IMR-90 (cell line): ENCODE measurements at regions not wholly inside any gene's neighbourhood (a gene's known extent, or its start where the extent isn't known, plus 50 kb on each side); places are given as distances from the start of the nearest gene placed in this dataset.

Experiments used
- ATAC-seq: fragments of 200-7000 bp; cut with Tn5 transposase; 2 replicates; pipeline ENCODE4 v1.9.1; 2020; ENCODE audit warnings: low read depth, mild to moderate bottlenecking, moderate library complexity
- BruUV-seq: library from RNA; stranded (reverse); fragments of 400-500 nt; replicated peaks from 2 replicates; lab custom pipeline; 2021; lab: Mats Ljungman, UMichigan
- CTCF ChIA-PET: fragments of 300-600 bp; formaldehyde crosslinking; extraction: SDS; loops from one replicate; lab custom pipeline; 2021; ENCODE audit warnings: antibody characterized with exemption; lab: Yijun Ruan, JAX
- POLR2A ChIA-PET: fragments of 300-600 bp; sonication (Branson Sonifier 250); formaldehyde crosslinking; loops from one replicate; lab custom pipeline; 2022; ENCODE audit warnings: antibody characterized with exemption; ENCODE audit not compliant: unreplicated experiment; lab: Charles Lee
- DNase-seq: peaks from one replicate; pipeline ENCODE4 v3.0.0; 2013
- H2AFZ ChIP-seq: replicated peaks from 2 replicates; pipeline ENCODE3; 2013; ENCODE audit warnings: low read length, mild to moderate bottlenecking; ENCODE audit not compliant: poor library complexity
- H2AK5ac ChIP-seq: 2 replicates; pipeline ENCODE4 v1.6.1; 2013; ENCODE audit warnings: low read depth, low read length, inconsistent platforms
- H2AK9ac ChIP-seq: replicated peaks from 2 replicates; pipeline ENCODE3; 2013; ENCODE audit warnings: mild to moderate bottlenecking, low read depth, low read length, moderate library complexity; ENCODE audit not compliant: poor library complexity
- H2BK120ac ChIP-seq: 2 replicates; pipeline ENCODE4 v1.6.1; 2013; ENCODE audit warnings: low read depth, low read length, inconsistent platforms
- H2BK15ac ChIP-seq: 3 replicates; pipeline ENCODE4 v1.6.1; 2013; ENCODE audit warnings: low read depth, low read length, inconsistent platforms
- H2BK20ac ChIP-seq: 2 replicates; pipeline ENCODE4 v1.6.1; 2013; ENCODE audit warnings: low read depth, mild to moderate bottlenecking, inconsistent platforms, low read length, moderate library complexity
- H2BK5ac ChIP-seq: 2 replicates; pipeline ENCODE4 v1.6.1; 2013; ENCODE audit warnings: mild to moderate bottlenecking, low read depth, low read length, inconsistent platforms; ENCODE audit not compliant: poor library complexity, severe bottlenecking
- H3K14ac ChIP-seq: replicated peaks from 2 replicates; pipeline ENCODE4 v1.6.1; 2013; ENCODE audit warnings: low read depth, low read length, inconsistent platforms
- H3K18ac ChIP-seq: 2 replicates; pipeline ENCODE4 v1.6.1; 2013; ENCODE audit warnings: low read depth, low read length, control low read depth
- H3K23ac ChIP-seq: 2 replicates; pipeline ENCODE4 v1.6.1; 2013; ENCODE audit warnings: low read depth, low read length, inconsistent platforms
- H3K27ac ChIP-seq: 2 replicates; pipeline ENCODE4 v1.5.1; 2013; ENCODE audit warnings: mild to moderate bottlenecking, control low read depth, low read length; ENCODE audit not compliant: insufficient read depth
- H3K27me3 ChIP-seq: 2 replicates; pipeline ENCODE4 v1.6.1; 2013; ENCODE audit warnings: low read length; ENCODE audit not compliant: control insufficient read depth, insufficient read depth
- H3K36me3 ChIP-seq: 2 replicates; pipeline ENCODE4 v1.6.1; 2013; ENCODE audit warnings: low read length, mixed read lengths; ENCODE audit not compliant: control insufficient read depth, insufficient read depth
- H3K4ac ChIP-seq: 2 replicates; pipeline ENCODE4 v1.6.1; 2013; ENCODE audit warnings: low read depth, low read length, inconsistent platforms
- H3K4me1 ChIP-seq: 2 replicates; pipeline ENCODE4 v1.6.1; 2013; ENCODE audit warnings: low read length, mixed read lengths; ENCODE audit not compliant: control insufficient read depth, insufficient read depth
- H3K4me2 ChIP-seq: 2 replicates; pipeline ENCODE4 v1.6.1; 2013; ENCODE audit warnings: low read depth, mild to moderate bottlenecking, control low read depth, low read length, moderate library complexity
- H3K4me3 ChIP-seq: 2 replicates; pipeline ENCODE4 v1.5.1; 2013; ENCODE audit warnings: low read depth, mild to moderate bottlenecking, control low read depth, low read length, moderate library complexity; ENCODE audit not compliant: insufficient read depth
- H3K56ac ChIP-seq: 2 replicates; pipeline ENCODE4 v1.6.1; 2013; ENCODE audit warnings: low read length, inconsistent platforms; ENCODE audit not compliant: insufficient read depth; ENCODE audit errors: extremely low read depth
- H3K79me1 ChIP-seq, 2 experiments: 2 replicates each; pipeline ENCODE4 v1.6.1; 2013; ENCODE audit warnings: low read length in 2 of 2, inconsistent platforms in 1 of 2, low read depth in 1 of 2
- H3K9ac ChIP-seq: 2 replicates; pipeline ENCODE4 v1.6.1; 2013; ENCODE audit warnings: low read depth, low read length, control low read depth
- H3K9me1 ChIP-seq: 2 replicates; pipeline ENCODE4 v1.6.1; 2013; ENCODE audit warnings: low read length, inconsistent platforms; ENCODE audit not compliant: insufficient read depth
- H3K9me3 ChIP-seq: 2 replicates; pipeline ENCODE4 v1.6.1; 2013; ENCODE audit warnings: low read length; ENCODE audit not compliant: control insufficient read depth, insufficient read depth
- H4K20me1 ChIP-seq: 2 replicates; pipeline ENCODE4 v1.6.1; 2013; ENCODE audit warnings: low read length, inconsistent platforms; ENCODE audit not compliant: insufficient read depth
- H4K5ac ChIP-seq: 2 replicates; pipeline ENCODE4 v1.6.1; 2013; ENCODE audit warnings: mild to moderate bottlenecking, low read depth, low read length, control low read depth
- H4K8ac ChIP-seq, 2 experiments: 2 replicates each; pipeline ENCODE4 v1.6.1; 2013; ENCODE audit warnings: low read depth in 2 of 2, low read length in 2 of 2, control low read depth in 1 of 2, inconsistent platforms in 1 of 2
- H4K91ac ChIP-seq: 2 replicates; pipeline ENCODE4 v1.6.1; 2013; ENCODE audit warnings: low read depth, low read length, inconsistent platforms; ENCODE audit not compliant: insufficient read depth
- MAFK ChIP-seq: IDR thresholded peaks from 2 replicates; pipeline ENCODE4 v1.6.1; 2012; ENCODE audit warnings: low read depth, low read length, improper control_type of control experiment
- MAZ ChIP-seq: IDR thresholded peaks from 2 replicates; pipeline ENCODE4 v1.6.1; 2012; ENCODE audit warnings: low read depth, mild to moderate bottlenecking, low read length, improper control_type of control experiment, moderate library complexity, borderline replicate concordance
- WGBS, 2 experiments: methylation state at CpG; one replicate each; pipeline versions ENCODE4 v1.1.5 to v1.1.7; 2013; ENCODE audit warnings: missing lambda C conversion rate in 2 of 2; ENCODE audit not compliant: insufficient read length in 1 of 2; ENCODE audit errors: extremely low coverage in 2 of 2; 5-methylcytosine and 5-hydroxymethylcytosine counted together
- dilution Hi-C: fragments of 300-500 bp; cut with HindIII; formaldehyde crosslinking; loops from one replicate; pipeline ENCODE4 v1.14.3; 2018; ENCODE audit warnings: low sequenced_read_pairs; ENCODE audit not compliant: unreplicated experiment
- in situ Hi-C: fragments of 300-500 bp; cut with MboI; formaldehyde crosslinking; loops from 3 replicates; pipeline ENCODE4 v1.14.3; 2019; ENCODE audit warnings: low sequenced_read_pairs, inconsistent platforms, mixed read lengths
- intact Hi-C: fragments of 100-400 bp; cut with micrococcal nuclease; formaldehyde crosslinking; loops from 2 replicates; pipeline ENCODE4 v1.10.0; 2022

GRCh38 chr6:102562713-102563112 is 1169.2 kb downstream of the GRIK2 start:
- in situ Hi-C loops (no loop called here), intact Hi-C loops (no loop called here), dilution Hi-C loops (no loop called here)
- no peak overlapping the region for H3K18ac ChIP-seq
- no peaks in the 10 kb centered on the region for H3K4me1 ChIP-seq
- CTCF ChIA-PET = no interaction called here
- no peak overlapping the region for H4K91ac ChIP-seq
- H3K9ac ChIP-seq = no peak overlapping the region
- H4K8ac ChIP-seq = no peak overlapping the region
- no peak overlapping the region for H2BK5ac ChIP-seq
- H3K4ac ChIP-seq = no peak overlapping the region
- no peak overlapping the region for H3K4me2 ChIP-seq
- H4K5ac ChIP-seq = no peak overlapping the region
- no peaks in the 10 kb centered on the region for H4K20me1 ChIP-seq
- no TSS peak for BruUV-seq
- H3K56ac ChIP-seq = no peak overlapping the region
- H2BK20ac ChIP-seq = no peak overlapping the region
- no peaks in the 10 kb centered on the region for H3K79me1 ChIP-seq
- TF ChIP-seq MAZ (no peak), MAFK (no peak)
- no peak overlapping the region for H2AK9ac ChIP-seq
- no peak overlapping the region for H2AFZ ChIP-seq
- POLR2A ChIA-PET = no interaction called here
- DNase-seq = no peak
- H2BK120ac ChIP-seq = no peak overlapping the region
- no peaks in the 10 kb centered on the region for H3K27me3 ChIP-seq
- no peaks in the 10 kb centered on the region for H3K9me3 ChIP-seq
- H3K36me3 ChIP-seq = no peaks in the 10 kb centered on the region
- no CpG with 5 or more reads among the region's 1 CpG for WGBS, 2 experiments
- no peak overlapping the region for H3K23ac ChIP-seq
- no peak for ATAC-seq
- no peaks in the 10 kb centered on the region for H3K9me1 ChIP-seq
- H3K4me3 ChIP-seq = no peak overlapping the region
- no peak overlapping the region for H2BK15ac ChIP-seq
- no peak overlapping the region for H3K27ac ChIP-seq
- no peak overlapping the region for H2AK5ac ChIP-seq
- no peak overlapping the region for H3K14ac ChIP-seq
